ENCODE measurements at regions not wholly inside any gene's neighbourhood (a gene's known extent, or its start where the extent isn't known, plus 50 kb on each side); places are given as distances from the start of the nearest gene placed in this dataset.
A peak's percentile ranks its signal among the peaks of the same experiment; 100 is the strongest.

DNA sequence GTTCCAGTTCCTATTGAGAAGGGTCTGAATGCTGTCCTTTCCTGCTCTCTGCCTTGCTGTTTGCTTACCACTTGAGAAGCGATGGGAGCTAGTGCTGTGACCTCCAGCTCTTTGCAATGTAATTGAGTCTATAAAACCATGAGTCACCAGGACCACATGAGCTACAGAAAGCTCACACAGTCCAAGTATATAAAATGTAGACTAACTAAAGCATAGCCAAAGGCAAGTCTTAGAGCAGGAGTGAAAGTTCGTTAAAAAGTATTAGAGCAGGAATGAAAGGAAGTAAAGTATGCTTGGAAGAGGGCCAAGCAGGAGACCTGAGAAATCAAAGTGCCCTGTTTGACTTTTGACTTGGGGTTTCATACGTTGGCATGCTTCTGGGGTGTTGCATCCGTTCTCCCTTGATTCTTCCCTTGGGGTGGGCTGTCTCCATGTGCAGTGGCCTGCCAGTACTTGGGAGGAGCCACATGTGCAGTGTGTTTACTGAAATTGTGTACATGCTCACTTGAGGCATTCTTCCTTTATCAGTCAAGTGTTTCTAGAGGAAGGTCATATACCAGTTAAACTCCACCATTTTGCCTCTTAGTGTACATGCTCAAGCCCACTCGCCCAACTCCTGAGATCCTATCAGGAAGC, 71.3 kb upstream of the KIT start:
- intact Hi-C loops (cut with micrococcal nuclease), result no loop called here
- no peak overlapping the region for H3K4me3 Mint-ChIP-seq (ENCODE audit: unreplicated experiment)
- POLR2A ChIA-PET, result interaction anchor here (0.9 to 1.3 kb wide), 2 partner anchors 48 to 102 kb away, joined by 3 read pairs; no protein-coding TSS in a partner anchor
- CTCF ChIA-PET, result interaction anchor here (0.6 to 1.2 kb wide), 2 partner anchors 267 to 290 kb away, joined by 3 to 4 read pairs; no protein-coding TSS in a partner anchor
- TF ChIP-seq, protein P1, sequence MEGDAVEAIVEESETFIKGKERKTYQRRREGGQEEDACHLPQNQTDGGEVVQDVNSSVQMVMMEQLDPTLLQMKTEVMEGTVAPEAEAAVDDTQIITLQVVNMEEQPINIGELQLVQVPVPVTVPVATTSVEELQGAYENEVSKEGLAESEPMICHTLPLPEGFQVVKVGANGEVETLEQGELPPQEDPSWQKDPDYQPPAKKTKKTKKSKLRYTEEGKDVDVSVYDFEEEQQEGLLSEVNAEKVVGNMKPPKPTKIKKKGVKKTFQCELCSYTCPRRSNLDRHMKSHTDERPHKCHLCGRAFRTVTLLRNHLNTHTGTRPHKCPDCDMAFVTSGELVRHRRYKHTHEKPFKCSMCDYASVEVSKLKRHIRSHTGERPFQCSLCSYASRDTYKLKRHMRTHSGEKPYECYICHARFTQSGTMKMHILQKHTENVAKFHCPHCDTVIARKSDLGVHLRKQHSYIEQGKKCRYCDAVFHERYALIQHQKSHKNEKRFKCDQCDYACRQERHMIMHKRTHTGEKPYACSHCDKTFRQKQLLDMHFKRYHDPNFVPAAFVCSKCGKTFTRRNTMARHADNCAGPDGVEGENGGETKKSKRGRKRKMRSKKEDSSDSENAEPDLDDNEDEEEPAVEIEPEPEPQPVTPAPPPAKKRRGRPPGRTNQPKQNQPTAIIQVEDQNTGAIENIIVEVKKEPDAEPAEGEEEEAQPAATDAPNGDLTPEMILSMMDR (IDR thresholded peaks at IDR 0.05; ENCODE audit: unreplicated experiment), result no peak
- no peak overlapping the region for H3K27ac Mint-ChIP-seq (ENCODE audit: low read depth, unreplicated experiment)
- H3K9me3 Mint-ChIP-seq (ENCODE audit: unreplicated experiment), result no peaks in the 10 kb centered on the region
- DNase-seq (ENCODE audit: unreplicated experiment), result peak; percentile 28
- no peaks in the 10 kb centered on the region for H3K27me3 Mint-ChIP-seq (ENCODE audit: insufficient read depth, unreplicated experiment)
- H3K4me1 Mint-ChIP-seq (ENCODE audit: insufficient read depth, unreplicated experiment), result peaks cover 12% of the 10 kb centered on the region
- H3K36me3 Mint-ChIP-seq (ENCODE audit: insufficient read depth, unreplicated experiment), result no peaks in the 10 kb centered on the region
- BruUV-seq (replicated peaks), result no TSS peak

DNA sequence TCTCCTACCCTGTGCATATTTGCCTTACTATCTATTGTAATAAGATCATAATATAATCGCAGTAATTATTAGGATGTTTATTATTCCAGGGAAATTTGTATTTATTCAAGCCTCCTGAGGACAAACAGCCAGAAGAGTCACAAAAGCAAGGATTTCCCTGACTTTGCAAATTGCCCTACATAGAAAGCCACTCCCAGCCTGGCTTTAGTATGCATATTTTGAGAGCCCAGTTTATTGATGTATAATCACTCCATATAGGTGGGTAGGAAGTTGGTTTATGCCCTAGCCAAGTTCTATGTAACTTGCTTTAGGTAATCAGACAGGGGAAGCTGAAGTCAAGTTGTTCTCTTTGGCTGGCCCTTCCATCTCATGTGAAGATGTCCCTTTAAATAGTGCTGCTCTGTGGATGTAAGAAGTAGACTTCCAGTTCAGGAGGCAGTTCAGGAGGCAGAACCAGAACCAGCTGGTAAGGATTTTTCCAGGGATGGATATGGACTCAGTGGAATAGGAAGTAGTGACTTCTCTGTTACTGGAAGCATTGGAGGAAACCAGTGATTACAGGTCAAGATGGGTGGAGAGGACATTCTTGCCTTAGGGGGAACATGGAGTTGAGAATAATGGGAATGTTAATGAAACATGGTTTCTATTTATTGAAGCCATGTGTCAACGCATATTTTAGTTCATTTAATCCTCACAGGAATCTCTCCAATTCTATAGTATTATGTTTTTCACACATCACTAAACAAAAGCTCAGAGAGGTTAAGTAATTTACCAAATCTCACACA, 70.5 kb upstream of the KIT start:
- DNase-seq (ENCODE audit: unreplicated experiment), result no peak
- Mint-ChIP-seq H3K27me3 (ENCODE audit: insufficient read depth, unreplicated experiment) (no peaks in the 10 kb centered on the region), H3K27ac (ENCODE audit: low read depth, unreplicated experiment) (no peak overlapping the region), H3K9me3 (ENCODE audit: unreplicated experiment) (no peaks in the 10 kb centered on the region), H3K4me3 (ENCODE audit: unreplicated experiment) (no peak overlapping the region), H3K36me3 (ENCODE audit: insufficient read depth, unreplicated experiment) (no peaks in the 10 kb centered on the region), H3K4me1 (ENCODE audit: insufficient read depth, unreplicated experiment) (peaks cover 12% of the 10 kb centered on the region)
- intact Hi-C loops (cut with micrococcal nuclease), result no loop called here
- BruUV-seq (replicated peaks), result no TSS peak
- TF ChIP-seq, protein P1 (IDR thresholded peaks at IDR 0.05; ENCODE audit: unreplicated experiment), result no peak
- CTCF ChIA-PET, result interaction anchor here (0.6 kb wide), 1 partner anchor 289 kb away, joined by 3 read pairs; no protein-coding TSS in a partner anchor
- POLR2A ChIA-PET, result interaction anchor here (0.6 to 1.3 kb wide), 2 partner anchors 10 to 49 kb away, joined by 3 read pairs; no protein-coding TSS in a partner anchor

DNA sequence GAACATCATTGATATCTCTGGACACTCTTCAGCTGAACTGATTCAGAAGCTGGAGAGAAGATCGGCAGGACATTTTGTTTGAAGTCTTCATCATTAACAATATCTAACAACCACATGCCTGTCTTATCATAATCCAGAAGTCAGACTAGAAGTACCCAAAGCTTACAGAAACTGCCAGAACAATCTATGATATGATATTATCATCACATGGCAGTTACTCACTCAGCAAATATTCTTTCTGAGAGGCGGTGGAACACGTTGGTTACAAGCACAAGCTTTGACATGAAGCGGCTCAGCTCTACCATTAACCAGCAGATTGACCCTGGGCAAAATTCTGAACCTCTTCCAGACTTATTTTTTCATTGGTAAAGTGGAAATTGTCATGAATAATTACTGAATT, 69.4 kb upstream of the KIT start:
- POLR2A ChIA-PET, result interaction anchor here (0.7 to 1.8 kb wide), 4 partner anchors 14 to 307 kb away, joined by 3 to 5 read pairs (median 4); no protein-coding TSS in a partner anchor

More for the DNA sequence above, 69.4 kb upstream of the KIT start:
- Mint-ChIP-seq H3K4me1 (ENCODE audit: insufficient read depth, unreplicated experiment) (peaks cover 12% of the 10 kb centered on the region), H3K27ac (ENCODE audit: low read depth, unreplicated experiment) (no peak overlapping the region), H3K27me3 (ENCODE audit: insufficient read depth, unreplicated experiment) (no peaks in the 10 kb centered on the region), H3K4me3 (ENCODE audit: unreplicated experiment) (no peak overlapping the region), H3K36me3 (ENCODE audit: insufficient read depth, unreplicated experiment) (no peaks in the 10 kb centered on the region), H3K9me3 (ENCODE audit: unreplicated experiment) (no peaks in the 10 kb centered on the region)
- BruUV-seq (replicated peaks), result no TSS peak
- no peak for DNase-seq (ENCODE audit: unreplicated experiment)
- intact Hi-C loops (cut with micrococcal nuclease), result no loop called here
- TF ChIP-seq, protein P1 (IDR thresholded peaks at IDR 0.05; ENCODE audit: unreplicated experiment), result no peak
- CTCF ChIA-PET, result interaction anchor here (1.1 kb wide), 1 partner anchor 13 kb away, joined by 5 read pairs; no protein-coding TSS in a partner anchor
